Bronchial epithelial cell (primary cell): ENCODE measurements at regions not wholly inside any gene's neighbourhood (a gene's known extent, or its start where the extent isn't known, plus 50 kb on each side); places are given as distances from the start of the nearest gene placed in this dataset.
"Not testable (repeated sequence)": the region's sequence is repeated elsewhere in the genome, so short reads cannot be mapped to it uniquely, and the experiment has no call there.

ENCODE experiments used
- DNase-seq: peaks from one replicate; pipeline ENCODE4 v3.0.0-alpha.2; 2010; ENCODE audit warnings: low read depth
- FAIRE-seq: peaks from 2 replicates; lab custom pipeline; 2011; peaks lifted over from hg19 to GRCh38; lab: Jason Lieb, UNC
- H3K27me3 ChIP-seq: 2 replicates; pipeline ENCODE4 v1.5.1; 2011; ENCODE audit warnings: low read length; ENCODE audit not compliant: control insufficient read depth, insufficient read depth
- H3K36me3 ChIP-seq: 2 replicates; pipeline ENCODE4 v1.5.1; 2011; ENCODE audit warnings: low read length; ENCODE audit not compliant: control insufficient read depth, insufficient read depth
- H3K4me3 ChIP-seq: 2 replicates; pipeline ENCODE4 v1.5.1; 2011; ENCODE audit warnings: mild to moderate bottlenecking, low read depth, low read length, control low read depth
- TF ChIP-seq, protein P1 (sequence below): IDR thresholded peaks from 2 replicates; pipeline ENCODE4 v1.5.1; 2011; ENCODE audit warnings: mild to moderate bottlenecking, moderate library complexity, low read length, control low read depth, inconsistent platforms; ENCODE audit not compliant: insufficient read depth, severe bottlenecking

DNA sequence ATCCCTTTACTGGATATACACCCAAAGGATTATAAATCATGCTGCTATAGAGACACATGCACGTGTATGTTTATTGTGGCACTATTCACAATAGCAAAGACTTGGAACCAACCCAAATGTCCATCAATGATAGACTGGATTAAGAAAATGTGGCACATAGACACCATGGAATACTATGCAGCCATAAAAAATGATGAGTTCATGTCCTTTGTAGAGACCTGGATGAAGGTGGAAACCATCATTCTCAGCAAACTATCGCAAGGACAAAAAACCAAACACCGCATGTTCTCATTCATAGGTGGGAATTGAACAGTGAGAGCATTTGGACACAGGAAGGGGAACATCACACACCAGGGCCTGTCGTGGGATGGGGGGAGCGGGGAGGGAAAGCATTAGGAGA, 52.4 kb upstream of the FAM135A start:
- not testable (repeated sequence) for DNase-seq, H3K4me3 ChIP-seq, FAIRE-seq, H3K36me3 ChIP-seq
- H3K27me3 ChIP-seq: peaks cover 17% of the 10 kb centered on the region

DNA sequence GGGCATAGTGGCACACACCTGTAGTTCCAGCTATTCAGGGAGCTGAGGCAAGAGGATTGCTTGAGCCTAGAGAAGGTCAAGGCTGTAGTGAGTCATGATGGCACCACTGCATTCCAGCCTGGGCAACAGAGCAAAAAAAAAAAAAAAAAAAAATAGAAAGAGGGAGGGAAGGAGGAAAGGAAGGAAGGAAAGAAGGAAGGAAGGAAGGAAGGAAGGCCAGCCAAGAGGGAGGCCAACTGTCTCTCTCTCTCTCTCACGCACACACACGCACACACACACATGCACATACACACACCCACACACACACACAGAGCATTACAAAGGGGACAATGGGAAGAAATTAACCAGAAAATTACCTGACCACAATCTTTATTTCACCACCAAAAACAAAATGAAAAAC, 50.6 kb upstream of the COL9A1 start:
- no peak overlapping the region for H3K4me3 ChIP-seq
- peaks cover 9% of the 10 kb centered on the region for H3K27me3 ChIP-seq
- TF ChIP-seq, protein P1, sequence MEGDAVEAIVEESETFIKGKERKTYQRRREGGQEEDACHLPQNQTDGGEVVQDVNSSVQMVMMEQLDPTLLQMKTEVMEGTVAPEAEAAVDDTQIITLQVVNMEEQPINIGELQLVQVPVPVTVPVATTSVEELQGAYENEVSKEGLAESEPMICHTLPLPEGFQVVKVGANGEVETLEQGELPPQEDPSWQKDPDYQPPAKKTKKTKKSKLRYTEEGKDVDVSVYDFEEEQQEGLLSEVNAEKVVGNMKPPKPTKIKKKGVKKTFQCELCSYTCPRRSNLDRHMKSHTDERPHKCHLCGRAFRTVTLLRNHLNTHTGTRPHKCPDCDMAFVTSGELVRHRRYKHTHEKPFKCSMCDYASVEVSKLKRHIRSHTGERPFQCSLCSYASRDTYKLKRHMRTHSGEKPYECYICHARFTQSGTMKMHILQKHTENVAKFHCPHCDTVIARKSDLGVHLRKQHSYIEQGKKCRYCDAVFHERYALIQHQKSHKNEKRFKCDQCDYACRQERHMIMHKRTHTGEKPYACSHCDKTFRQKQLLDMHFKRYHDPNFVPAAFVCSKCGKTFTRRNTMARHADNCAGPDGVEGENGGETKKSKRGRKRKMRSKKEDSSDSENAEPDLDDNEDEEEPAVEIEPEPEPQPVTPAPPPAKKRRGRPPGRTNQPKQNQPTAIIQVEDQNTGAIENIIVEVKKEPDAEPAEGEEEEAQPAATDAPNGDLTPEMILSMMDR: no peak
- no peaks in the 10 kb centered on the region for H3K36me3 ChIP-seq
- DNase-seq (peak; percentile 22), FAIRE-seq (no peak)
